ENCODE measurements at regions not wholly inside any gene's neighbourhood (a gene's known extent, or its start where the extent isn't known, plus 50 kb on each side); places are given as distances from the start of the nearest gene placed in this dataset.
"Not testable (repeated sequence)": the region's sequence is repeated elsewhere in the genome, so short reads cannot be mapped to it uniquely, and the experiment has no call there.

- not testable (repeated sequence) for H3K4me1 ChIP-seq (ENCODE audit: control insufficient read depth in 2 of 2, insufficient read depth in 2 of 2, low read length in 2 of 2); H3K27ac ChIP-seq (ENCODE audit: low read depth in 2 of 2, low read length in 2 of 2)
Measured at GRCh38 chr16:18157854-18158253, 178.7 kb downstream of the NPIPA8 start.

DNA sequence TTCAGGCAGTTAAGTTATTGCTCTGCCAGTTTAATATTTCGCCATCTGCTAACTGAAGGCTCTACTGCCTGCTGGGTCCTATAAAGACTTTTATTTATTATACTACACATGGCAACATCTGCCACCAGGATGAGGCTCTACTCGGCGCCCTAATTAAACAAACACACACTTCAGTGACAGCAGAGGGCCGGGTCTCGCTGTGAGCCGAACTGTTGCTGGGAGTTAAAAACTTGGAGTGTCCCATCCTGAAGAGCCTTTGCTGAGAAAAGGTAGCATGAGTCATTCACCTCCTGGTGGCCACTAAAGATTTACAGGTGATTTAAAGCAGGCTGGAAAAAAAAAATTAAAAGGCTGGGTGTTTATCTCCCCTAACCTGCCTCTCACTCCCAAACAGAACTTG, 183.7 kb downstream of the NPIPA8 start:
- H3K9ac ChIP-seq (ENCODE audit: low read depth in 1 of 2, low read length in 2 of 2); H3K4me3 ChIP-seq (ENCODE audit: low read length in 2 of 2): not testable (repeated sequence)

More at GRCh38 chr16:18157854-18158253, 178.7 kb downstream of the NPIPA8 start:
- H3K27me3 ChIP-seq (ENCODE audit: control insufficient read depth in 2 of 2, insufficient read depth in 2 of 2, low read length in 2 of 2); H3K36me3 ChIP-seq (ENCODE audit: control insufficient read depth in 2 of 2, insufficient read depth in 2 of 2, low read length in 2 of 2); H3K9me3 ChIP-seq (ENCODE audit: control insufficient read depth in 2 of 2, low read length in 2 of 2); H3K4me3 ChIP-seq (ENCODE audit: low read length in 2 of 2); H3K9ac ChIP-seq (ENCODE audit: low read depth in 1 of 2, low read length in 2 of 2): not testable (repeated sequence)

GRCh38 chr16:18148132-18148531, 188.4 kb downstream of the NPIPA8 start:
- H3K4me3 ChIP-seq (ENCODE audit: low read length in 2 of 2); H3K27ac ChIP-seq (ENCODE audit: low read depth in 2 of 2, low read length in 2 of 2); H3K9ac ChIP-seq (ENCODE audit: low read depth in 1 of 2, low read length in 2 of 2); H3K36me3 ChIP-seq (ENCODE audit: control insufficient read depth in 2 of 2, insufficient read depth in 2 of 2, low read length in 2 of 2); H3K4me1 ChIP-seq (ENCODE audit: control insufficient read depth in 2 of 2, insufficient read depth in 2 of 2, low read length in 2 of 2); H3K9me3 ChIP-seq (ENCODE audit: control insufficient read depth in 2 of 2, low read length in 2 of 2); H3K27me3 ChIP-seq (ENCODE audit: control insufficient read depth in 2 of 2, insufficient read depth in 2 of 2, low read length in 2 of 2): not testable (repeated sequence)

More for the DNA sequence above, 183.7 kb downstream of the NPIPA8 start:
- not testable (repeated sequence) for H3K9me3 ChIP-seq (ENCODE audit: control insufficient read depth in 2 of 2, low read length in 2 of 2); H3K4me1 ChIP-seq (ENCODE audit: control insufficient read depth in 2 of 2, insufficient read depth in 2 of 2, low read length in 2 of 2); H3K27ac ChIP-seq (ENCODE audit: low read depth in 2 of 2, low read length in 2 of 2); H3K36me3 ChIP-seq (ENCODE audit: control insufficient read depth in 2 of 2, insufficient read depth in 2 of 2, low read length in 2 of 2); H3K27me3 ChIP-seq (ENCODE audit: control insufficient read depth in 2 of 2, insufficient read depth in 2 of 2, low read length in 2 of 2)

DNA sequence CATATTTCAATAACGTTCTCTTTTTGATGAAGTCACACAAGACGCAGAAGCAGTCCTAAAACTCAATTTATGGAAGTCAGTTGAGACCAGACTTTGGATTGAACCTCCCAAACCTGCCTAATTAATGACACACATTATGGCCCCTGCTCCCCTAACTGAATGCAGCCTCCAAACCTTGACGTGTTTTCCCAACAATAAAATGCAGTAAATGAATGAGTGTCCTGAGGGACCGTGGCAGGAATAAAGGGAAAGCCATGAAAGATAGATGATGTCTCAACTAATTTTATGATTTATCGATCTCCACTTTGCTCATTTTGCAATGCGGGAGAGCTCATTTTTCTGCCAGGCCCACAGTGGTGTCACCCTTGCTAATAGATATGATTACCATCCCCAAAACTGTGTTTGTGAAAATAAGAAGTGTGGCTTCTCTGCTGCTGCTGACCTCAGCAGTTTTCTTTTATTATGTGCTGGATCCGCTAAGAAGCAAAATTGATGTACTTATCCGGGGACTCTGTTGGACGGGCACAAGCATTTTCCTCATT, 189.9 kb downstream of the NPIPA8 start:
- H3K9ac ChIP-seq (ENCODE audit: low read depth in 1 of 2, low read length in 2 of 2); H3K27ac ChIP-seq (ENCODE audit: low read depth in 2 of 2, low read length in 2 of 2); H3K27me3 ChIP-seq (ENCODE audit: control insufficient read depth in 2 of 2, insufficient read depth in 2 of 2, low read length in 2 of 2); H3K36me3 ChIP-seq (ENCODE audit: control insufficient read depth in 2 of 2, insufficient read depth in 2 of 2, low read length in 2 of 2); H3K4me3 ChIP-seq (ENCODE audit: low read length in 2 of 2); H3K4me1 ChIP-seq (ENCODE audit: control insufficient read depth in 2 of 2, insufficient read depth in 2 of 2, low read length in 2 of 2); H3K9me3 ChIP-seq (ENCODE audit: control insufficient read depth in 2 of 2, low read length in 2 of 2): not testable (repeated sequence)

- H3K9ac ChIP-seq (ENCODE audit: low read depth in 1 of 2, low read length in 2 of 2); H3K4me1 ChIP-seq (ENCODE audit: control insufficient read depth in 2 of 2, insufficient read depth in 2 of 2, low read length in 2 of 2); H3K4me3 ChIP-seq (ENCODE audit: low read length in 2 of 2); H3K27ac ChIP-seq (ENCODE audit: low read depth in 2 of 2, low read length in 2 of 2); H3K27me3 ChIP-seq (ENCODE audit: control insufficient read depth in 2 of 2, insufficient read depth in 2 of 2, low read length in 2 of 2); H3K9me3 ChIP-seq (ENCODE audit: control insufficient read depth in 2 of 2, low read length in 2 of 2); H3K36me3 ChIP-seq (ENCODE audit: control insufficient read depth in 2 of 2, insufficient read depth in 2 of 2, low read length in 2 of 2): not testable (repeated sequence)
Measured at GRCh38 chr16:18142066-18142465, 194.5 kb downstream of the NPIPA8 start.

- H3K9ac ChIP-seq (ENCODE audit: low read depth in 1 of 2, low read length in 2 of 2); H3K27ac ChIP-seq (ENCODE audit: low read depth in 2 of 2, low read length in 2 of 2); H3K4me1 ChIP-seq (ENCODE audit: control insufficient read depth in 2 of 2, insufficient read depth in 2 of 2, low read length in 2 of 2); H3K27me3 ChIP-seq (ENCODE audit: control insufficient read depth in 2 of 2, insufficient read depth in 2 of 2, low read length in 2 of 2); H3K9me3 ChIP-seq (ENCODE audit: control insufficient read depth in 2 of 2, low read length in 2 of 2); H3K36me3 ChIP-seq (ENCODE audit: control insufficient read depth in 2 of 2, insufficient read depth in 2 of 2, low read length in 2 of 2); H3K4me3 ChIP-seq (ENCODE audit: low read length in 2 of 2): not testable (repeated sequence)
Measured at GRCh38 chr16:18136288-18136687, 200.2 kb downstream of the NPIPA8 start.

GRCh38 chr16:18135024-18135423, 201.5 kb downstream of the NPIPA8 start:
- not testable (repeated sequence) for H3K36me3 ChIP-seq (ENCODE audit: control insufficient read depth in 2 of 2, insufficient read depth in 2 of 2, low read length in 2 of 2); H3K27ac ChIP-seq (ENCODE audit: low read depth in 2 of 2, low read length in 2 of 2); H3K4me3 ChIP-seq (ENCODE audit: low read length in 2 of 2)

DNA sequence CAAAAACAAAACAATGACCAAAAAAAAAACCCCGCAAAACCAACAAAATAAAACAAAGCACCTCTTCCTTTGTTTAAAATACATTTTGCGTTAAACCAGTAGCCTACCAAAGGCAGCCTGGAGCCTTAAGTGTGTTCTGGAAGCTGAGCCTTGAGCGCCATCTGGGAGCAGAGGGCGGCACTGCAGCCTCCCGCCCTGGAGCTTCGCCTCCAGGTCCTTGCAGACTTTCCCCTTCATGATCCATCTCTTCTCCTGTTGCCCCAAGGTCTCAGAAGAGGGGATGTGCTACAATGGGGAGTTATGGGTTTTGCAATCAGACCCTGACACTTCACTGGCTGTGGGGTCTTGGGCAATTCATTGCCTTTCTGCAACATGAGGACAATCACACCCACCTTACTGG, 204.9 kb downstream of the NPIPA8 start:
- H3K9ac ChIP-seq (ENCODE audit: low read depth in 1 of 2, low read length in 2 of 2); H3K27ac ChIP-seq (ENCODE audit: low read depth in 2 of 2, low read length in 2 of 2); H3K36me3 ChIP-seq (ENCODE audit: control insufficient read depth in 2 of 2, insufficient read depth in 2 of 2, low read length in 2 of 2); H3K9me3 ChIP-seq (ENCODE audit: control insufficient read depth in 2 of 2, low read length in 2 of 2); H3K4me3 ChIP-seq (ENCODE audit: low read length in 2 of 2); H3K4me1 ChIP-seq (ENCODE audit: control insufficient read depth in 2 of 2, insufficient read depth in 2 of 2, low read length in 2 of 2); H3K27me3 ChIP-seq (ENCODE audit: control insufficient read depth in 2 of 2, insufficient read depth in 2 of 2, low read length in 2 of 2): not testable (repeated sequence)

More at GRCh38 chr16:18135024-18135423, 201.5 kb downstream of the NPIPA8 start:
- H3K4me1 ChIP-seq (ENCODE audit: control insufficient read depth in 2 of 2, insufficient read depth in 2 of 2, low read length in 2 of 2); H3K9ac ChIP-seq (ENCODE audit: low read depth in 1 of 2, low read length in 2 of 2); H3K27me3 ChIP-seq (ENCODE audit: control insufficient read depth in 2 of 2, insufficient read depth in 2 of 2, low read length in 2 of 2); H3K9me3 ChIP-seq (ENCODE audit: control insufficient read depth in 2 of 2, low read length in 2 of 2): not testable (repeated sequence)

DNA sequence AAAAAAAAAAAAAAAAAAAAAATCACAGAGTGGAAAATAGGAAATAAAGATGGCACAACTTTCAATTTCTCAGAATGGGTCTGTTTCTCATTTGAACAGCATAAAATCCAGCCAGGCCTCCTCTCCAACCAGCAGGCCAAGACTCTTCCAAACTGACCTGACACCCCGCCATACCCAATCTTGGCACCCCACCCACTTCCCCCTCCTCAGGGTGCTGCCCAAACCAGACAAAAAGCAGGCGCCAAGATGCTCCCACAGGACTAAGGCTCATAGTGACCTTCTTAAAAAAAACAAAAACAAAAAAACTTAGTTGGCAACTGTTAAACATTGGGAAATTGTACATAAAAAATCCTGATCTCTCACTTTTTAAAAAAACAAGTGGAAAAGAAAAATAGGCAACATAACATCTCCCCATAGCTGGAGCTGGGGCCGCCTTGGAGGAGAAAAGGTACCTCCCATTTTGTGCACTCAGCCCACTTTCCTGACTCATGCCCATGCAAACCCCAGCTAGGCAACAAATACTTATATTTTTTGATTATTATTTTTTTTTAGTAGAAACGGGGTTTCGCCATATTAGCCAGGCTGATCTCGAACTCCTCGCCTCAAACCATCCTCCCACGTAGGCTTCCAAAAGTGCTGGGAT, 205.9 kb downstream of the NPIPA8 start:
- not testable (repeated sequence) for H3K36me3 ChIP-seq (ENCODE audit: control insufficient read depth in 2 of 2, insufficient read depth in 2 of 2, low read length in 2 of 2); H3K9ac ChIP-seq (ENCODE audit: low read depth in 1 of 2, low read length in 2 of 2); H3K27ac ChIP-seq (ENCODE audit: low read depth in 2 of 2, low read length in 2 of 2); H3K27me3 ChIP-seq (ENCODE audit: control insufficient read depth in 2 of 2, insufficient read depth in 2 of 2, low read length in 2 of 2); H3K4me1 ChIP-seq (ENCODE audit: control insufficient read depth in 2 of 2, insufficient read depth in 2 of 2, low read length in 2 of 2); H3K9me3 ChIP-seq (ENCODE audit: control insufficient read depth in 2 of 2, low read length in 2 of 2); H3K4me3 ChIP-seq (ENCODE audit: low read length in 2 of 2)

GRCh38 chr16:18127033-18127432, 209.5 kb downstream of the NPIPA8 start:
- H3K27me3 ChIP-seq (ENCODE audit: control insufficient read depth in 2 of 2, insufficient read depth in 2 of 2, low read length in 2 of 2); H3K9me3 ChIP-seq (ENCODE audit: control insufficient read depth in 2 of 2, low read length in 2 of 2); H3K4me1 ChIP-seq (ENCODE audit: control insufficient read depth in 2 of 2, insufficient read depth in 2 of 2, low read length in 2 of 2); H3K27ac ChIP-seq (ENCODE audit: low read depth in 2 of 2, low read length in 2 of 2); H3K36me3 ChIP-seq (ENCODE audit: control insufficient read depth in 2 of 2, insufficient read depth in 2 of 2, low read length in 2 of 2); H3K9ac ChIP-seq (ENCODE audit: low read depth in 1 of 2, low read length in 2 of 2); H3K4me3 ChIP-seq (ENCODE audit: low read length in 2 of 2): not testable (repeated sequence)

DNA sequence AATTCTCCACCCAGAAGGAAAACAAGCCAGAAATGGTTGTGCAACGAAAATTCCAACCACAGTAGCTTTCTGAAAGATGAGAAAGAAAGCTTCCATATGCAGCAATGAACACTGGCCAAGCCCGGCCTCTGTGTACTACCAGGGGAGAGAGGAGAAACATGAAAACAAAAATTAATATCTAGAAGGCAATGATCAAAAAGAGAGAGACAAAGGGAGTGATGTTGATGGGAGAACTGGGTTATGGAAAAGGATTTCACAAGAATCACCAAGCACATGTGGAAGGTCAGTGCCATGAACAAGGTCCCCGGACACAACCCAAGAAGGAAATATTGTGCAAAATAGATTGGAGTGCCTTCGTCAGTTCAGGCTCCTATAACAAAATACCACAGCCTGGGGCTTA, 217.4 kb downstream of the NPIPA8 start:
- H3K4me1 ChIP-seq (ENCODE audit: control insufficient read depth in 2 of 2, insufficient read depth in 2 of 2, low read length in 2 of 2); H3K9me3 ChIP-seq (ENCODE audit: control insufficient read depth in 2 of 2, low read length in 2 of 2); H3K9ac ChIP-seq (ENCODE audit: low read depth in 1 of 2, low read length in 2 of 2); H3K36me3 ChIP-seq (ENCODE audit: control insufficient read depth in 2 of 2, insufficient read depth in 2 of 2, low read length in 2 of 2); H3K4me3 ChIP-seq (ENCODE audit: low read length in 2 of 2); H3K27me3 ChIP-seq (ENCODE audit: control insufficient read depth in 2 of 2, insufficient read depth in 2 of 2, low read length in 2 of 2); H3K27ac ChIP-seq (ENCODE audit: low read depth in 2 of 2, low read length in 2 of 2): not testable (repeated sequence)
